ENCODE measurements at regions not wholly inside any gene's neighbourhood (a gene's known extent, or its start where the extent isn't known, plus 50 kb on each side); places are given as distances from the start of the nearest gene placed in this dataset.
"Not testable (repeated sequence)": the region's sequence is repeated elsewhere in the genome, so short reads cannot be mapped to it uniquely, and the experiment has no call there.

- no peak for DNase-seq
Measured at GRCh38 chr2:15753811-15754702, 162.4 kb downstream of the DDX1 start.

- DNase-seq = no peak
Measured at GRCh38 chr2:15754703-15755099, 163.0 kb downstream of the DDX1 start.

GRCh38 chr2:15755528-15755927 is 163.9 kb downstream of the DDX1 start:
- DNase-seq = no peak

- DNase-seq = no peak
Measured at GRCh38 chr2:15756011-15756550, 164.4 kb downstream of the DDX1 start.

- DNase-seq = no peak
Measured at GRCh38 chr2:15756882-15757819, 165.5 kb downstream of the DDX1 start.

- DNase-seq = no peak
Measured at GRCh38 chr2:15757820-15758586, 166.3 kb downstream of the DDX1 start.

GRCh38 chr2:15758848-15759247 is 167.2 kb downstream of the DDX1 start:
- no peak for DNase-seq

- DNase-seq = no peak
Measured at GRCh38 chr2:15759385-15759784, 167.7 kb downstream of the DDX1 start.

- not testable (repeated sequence) for DNase-seq
Measured at GRCh38 chr2:15759791-15760190, 168.1 kb downstream of the DDX1 start.

- DNase-seq = no peak
Measured at GRCh38 chr2:15760232-15760910, 168.7 kb downstream of the DDX1 start.

- DNase-seq = no peak
Measured at GRCh38 chr2:15761056-15761455, 169.4 kb downstream of the DDX1 start.

GRCh38 chr2:15761910-15762309 is 170.2 kb downstream of the DDX1 start:
- DNase-seq = no peak

GRCh38 chr2:15762449-15762848 is 170.8 kb downstream of the DDX1 start:
- no peak for DNase-seq

GRCh38 chr2:15763106-15763821 is 171.6 kb downstream of the DDX1 start:
- DNase-seq = no peak

GRCh38 chr2:15763822-15764682 is 172.4 kb downstream of the DDX1 start:
- no peak for DNase-seq

GRCh38 chr2:15764683-15765011 is 173.0 kb downstream of the DDX1 start:
- DNase-seq = no peak

- no peak for DNase-seq
Measured at GRCh38 chr2:15765211-15765610, 173.5 kb downstream of the DDX1 start.

GRCh38 chr2:15765686-15766302 is 174.1 kb downstream of the DDX1 start:
- DNase-seq = no peak

GRCh38 chr2:15766303-15766861 is 174.0 kb upstream of the MYCN start:
- DNase-seq = no peak

Data from NCI-H82 (cell line).